ENCODE measurements at regions not wholly inside any gene's neighbourhood (a gene's known extent, or its start where the extent isn't known, plus 50 kb on each side); places are given as distances from the start of the nearest gene placed in this dataset.

GRCh38 chr3:72565593-72565992, 282.7 kb downstream of the SHQ1 start:
- TF ChIP-seq CTCF (IDR thresholded peaks at IDR 0.05): no peak
- TF ChIP-seq POLR2A (IDR thresholded peaks at IDR 0.05): no peak
- TF ChIP-seq EP300 (IDR thresholded peaks at IDR 0.05): no peak
- no peak for TF ChIP-seq POLR2AphosphoS5 (IDR thresholded peaks at IDR 0.05)

Measured in gastroesophageal sphincter (tissue), 3 donors.